UCSD-AML1 (cell line): ENCODE measurements at regions not wholly inside any gene's neighbourhood (a gene's known extent, or its start where the extent isn't known, plus 50 kb on each side); places are given as distances from the start of the nearest gene placed in this dataset.

Experiments used
- DNase-seq: peaks from one replicate; lab custom pipeline; 2025; ENCODE audit not compliant: unreplicated experiment; lab: John Stamatoyannopoulos, UW

DNA sequence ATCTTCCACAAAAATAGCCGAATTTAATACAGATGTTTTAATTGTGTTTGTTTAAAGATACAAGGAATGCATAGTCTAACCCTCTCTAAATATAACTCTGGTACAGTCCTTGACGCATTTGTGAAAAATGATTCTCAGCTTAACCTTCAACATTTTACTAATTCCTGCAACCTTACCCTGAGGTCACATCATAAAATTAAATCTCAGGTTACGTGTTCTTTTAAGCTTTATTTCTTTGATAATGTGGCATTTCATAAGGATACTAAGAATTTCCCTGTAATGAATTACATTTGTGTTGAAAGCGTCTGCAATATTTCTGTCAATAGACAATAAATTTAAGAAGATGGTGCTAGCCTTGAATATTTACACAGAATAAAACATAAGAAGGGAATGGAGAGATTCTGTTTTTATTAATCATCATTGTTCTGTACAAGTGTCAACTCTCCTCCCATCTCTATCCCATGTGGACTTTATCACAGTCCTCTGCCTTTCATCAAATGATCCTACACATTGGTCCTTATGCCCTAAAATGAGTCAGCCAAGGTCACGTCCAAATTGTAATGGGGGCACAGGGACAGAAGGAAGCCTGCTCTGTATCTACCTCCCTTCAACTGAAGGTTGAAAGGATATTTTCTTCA lies 769.3 kb upstream of the FLRT2 start:
- DNase-seq = no peak

DNA sequence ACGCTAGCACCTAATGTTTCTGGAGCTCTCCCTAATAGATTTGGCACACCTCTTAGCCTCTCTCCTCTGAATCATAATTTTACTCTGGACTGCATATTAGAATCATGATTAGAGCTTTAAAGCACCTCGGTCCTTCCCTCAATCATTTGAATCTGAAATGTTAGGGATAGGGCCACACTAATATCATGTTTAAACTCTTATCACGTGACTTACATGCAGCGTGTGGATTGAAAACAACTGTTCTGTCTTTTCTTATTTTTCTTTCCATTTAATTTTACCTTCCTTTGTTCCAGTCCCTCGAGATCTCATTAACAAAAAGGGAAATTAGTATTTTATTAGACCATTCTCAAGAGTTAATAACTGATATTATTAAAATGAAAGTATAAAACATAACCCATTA lies 762.5 kb upstream of the FLRT2 start:
- DNase-seq = no peak

DNA sequence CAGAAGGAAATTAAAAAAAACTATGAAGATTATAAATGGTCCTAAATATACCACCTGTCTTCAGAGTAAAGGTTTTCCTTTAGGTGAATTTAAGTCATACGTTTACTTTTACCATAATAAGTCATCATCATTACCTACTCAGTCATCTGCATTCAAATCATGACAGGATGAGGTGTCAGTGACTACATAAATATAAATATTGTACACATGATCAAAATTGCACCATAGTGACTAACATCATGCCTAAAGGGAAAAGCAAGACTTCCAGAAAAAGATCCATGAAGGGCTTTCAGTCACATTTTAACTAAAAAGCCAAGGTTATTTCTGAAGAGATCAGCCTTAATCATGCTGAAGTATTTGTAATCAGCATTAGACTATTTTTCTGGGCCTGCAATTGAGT lies 759.9 kb upstream of the FLRT2 start:
- DNase-seq = no peak

DNA sequence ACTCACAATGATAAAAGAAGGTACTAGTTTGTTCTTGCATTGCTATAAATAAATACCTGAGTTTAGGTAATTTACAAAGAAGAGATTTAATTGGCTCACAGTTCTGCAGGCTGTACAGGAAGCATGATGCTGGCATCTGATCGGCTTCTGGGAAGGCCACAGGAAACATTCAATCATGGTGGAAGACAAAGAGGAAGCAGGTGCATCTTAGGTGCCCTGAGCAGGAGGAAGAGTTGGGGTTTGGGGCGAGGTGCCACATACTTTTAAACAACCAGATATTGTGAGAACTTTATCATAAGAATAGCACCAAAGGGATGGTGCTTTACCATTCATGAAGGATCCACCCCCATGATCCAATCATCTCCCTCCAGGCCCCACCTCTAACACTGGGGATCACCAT lies 752.6 kb upstream of the FLRT2 start:
- DNase-seq = peak; percentile 36

DNA sequence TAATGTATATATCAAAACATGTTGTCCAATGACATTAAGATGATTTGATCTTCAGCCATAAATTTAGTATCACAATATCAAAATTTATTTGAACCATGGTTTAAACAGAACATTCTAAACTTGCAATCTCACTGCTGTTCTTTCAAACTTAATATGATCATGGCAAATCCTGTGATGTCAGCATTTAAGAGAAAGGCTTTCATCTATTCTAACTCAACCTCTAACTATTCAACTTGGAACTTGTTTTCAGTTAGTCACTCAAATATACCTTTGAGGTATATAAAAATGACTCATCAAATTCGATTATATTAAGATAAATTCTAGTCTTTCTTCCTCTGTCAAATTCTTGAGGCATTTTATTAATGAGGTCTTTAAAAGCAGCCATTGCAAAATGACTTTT lies 747.0 kb upstream of the FLRT2 start:
- no peak for DNase-seq

DNA sequence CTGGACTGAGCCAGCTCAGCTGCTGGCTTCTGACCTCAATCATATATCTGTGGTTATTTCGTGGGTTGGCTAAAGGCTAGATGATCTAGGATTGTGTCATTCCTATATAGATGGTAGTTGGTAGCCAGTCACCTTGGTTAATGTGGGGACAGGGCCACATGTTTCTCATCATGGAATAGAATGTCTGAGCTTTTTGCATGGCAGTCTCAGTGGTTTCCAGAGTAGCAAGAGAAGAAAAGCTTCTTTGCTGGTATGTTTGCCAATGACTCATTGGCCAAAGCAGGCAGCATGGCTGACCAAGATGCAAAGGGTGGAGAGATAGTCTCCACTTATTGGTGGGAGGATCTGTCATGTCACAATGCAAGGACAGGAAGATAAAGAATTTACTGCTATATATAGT lies 746.4 kb upstream of the FLRT2 start:
- DNase-seq = no peak

DNA sequence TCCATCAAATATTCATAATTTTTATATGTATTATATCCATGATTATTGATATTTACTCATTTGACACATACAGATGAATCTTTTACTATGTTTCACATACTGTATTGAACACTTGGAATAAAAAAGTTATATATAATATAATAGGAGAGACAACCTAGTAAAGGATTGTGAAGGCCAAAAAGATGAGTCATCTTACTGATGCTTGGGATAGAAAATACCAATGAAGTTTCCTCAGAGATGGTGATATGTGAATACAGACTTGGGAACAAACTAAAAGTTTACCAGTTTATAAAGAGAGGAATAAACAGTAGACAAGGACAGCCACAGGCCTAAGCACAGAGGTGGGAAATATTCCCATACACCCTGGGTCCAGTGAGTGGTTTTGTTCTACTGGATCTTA lies 743.9 kb upstream of the FLRT2 start:
- no peak for DNase-seq

DNA sequence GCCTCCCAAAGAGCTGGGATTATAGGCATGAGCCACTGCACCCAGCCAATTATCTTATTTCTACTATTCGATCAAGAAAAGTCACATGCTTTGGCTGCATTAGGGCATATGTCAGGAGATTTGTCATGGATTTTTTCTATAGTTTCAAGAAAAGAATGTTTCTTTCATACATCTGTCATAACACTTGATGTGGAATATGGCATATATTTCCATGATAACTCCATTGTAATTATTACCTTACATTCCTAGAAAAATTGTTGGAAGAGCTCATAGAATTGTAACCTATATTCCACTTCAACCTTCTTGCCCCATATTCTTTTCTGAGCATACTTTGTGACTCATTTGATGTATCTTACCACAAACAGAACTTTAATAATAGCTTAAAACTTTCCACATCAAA lies 740.9 kb upstream of the FLRT2 start:
- DNase-seq = no peak

DNA sequence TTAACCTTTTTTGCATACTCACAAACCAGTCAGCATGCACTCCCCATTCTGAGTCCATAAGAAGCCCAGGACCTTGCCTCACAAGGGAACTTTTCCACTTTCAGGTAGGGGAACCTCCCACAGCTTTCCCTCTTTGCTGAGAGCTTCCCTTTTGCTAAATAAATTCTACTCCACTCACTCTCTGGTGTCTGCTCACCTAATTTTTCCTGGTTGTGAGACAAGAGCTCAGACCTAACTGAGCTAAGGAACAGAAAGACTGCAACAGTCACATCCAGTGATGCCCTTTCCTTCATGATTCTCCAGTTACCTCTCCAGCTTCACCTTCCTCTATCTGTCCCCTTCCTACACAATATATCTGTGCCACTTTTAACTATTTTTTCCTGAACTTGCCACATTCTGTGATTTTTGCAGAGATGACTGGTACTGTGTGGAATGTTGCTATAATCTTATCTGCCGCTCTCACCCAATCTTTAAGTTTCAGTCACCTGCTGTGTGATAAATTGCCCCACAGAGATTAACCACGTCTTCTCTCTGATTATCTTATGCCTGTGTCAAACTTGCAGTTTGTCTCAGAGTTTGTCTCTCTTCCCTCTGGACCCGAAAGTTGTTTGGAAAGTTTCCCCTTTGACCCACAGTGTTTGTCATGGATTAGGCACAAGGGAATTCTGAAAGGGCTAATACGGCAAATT lies 737.1 kb upstream of the FLRT2 start:
- no peak for DNase-seq

DNA sequence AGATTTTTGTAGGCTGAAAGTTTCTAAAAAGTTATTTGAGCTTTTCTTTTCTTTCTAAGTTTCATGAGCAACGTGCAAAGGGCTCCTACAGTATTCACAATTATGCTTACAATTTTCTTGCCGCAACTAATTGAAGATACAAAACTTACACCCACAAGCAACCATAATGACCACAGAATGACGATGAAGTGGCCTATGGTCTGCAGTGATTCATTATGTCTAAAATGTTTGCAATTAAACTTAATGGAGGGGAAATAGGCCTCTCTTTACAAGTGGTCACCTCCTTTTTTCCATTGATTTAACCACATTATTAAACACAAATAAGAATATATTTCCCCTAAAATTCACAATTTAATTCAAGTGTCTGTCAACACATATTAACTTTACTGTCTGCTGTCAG lies 732.6 kb upstream of the FLRT2 start:
- no peak for DNase-seq

DNA sequence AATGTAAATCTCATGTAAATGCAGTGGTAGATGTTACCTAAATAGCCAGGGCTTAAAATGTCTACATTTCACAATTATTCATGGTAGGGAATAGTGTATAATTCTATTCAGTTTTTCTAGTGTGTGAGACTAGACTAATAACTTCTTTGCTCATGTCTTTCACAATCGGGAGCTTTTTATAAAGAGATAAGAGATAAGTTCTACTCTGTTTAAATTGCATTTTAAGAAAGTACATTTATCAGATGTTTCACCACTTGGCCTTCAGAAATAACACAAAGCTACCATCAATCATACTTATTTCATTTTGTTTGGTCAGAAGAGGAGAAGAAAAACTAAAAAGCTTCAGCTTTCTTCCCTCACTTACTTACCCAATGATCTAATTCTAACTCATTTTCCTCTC lies 725.5 kb upstream of the FLRT2 start:
- no peak for DNase-seq

DNA sequence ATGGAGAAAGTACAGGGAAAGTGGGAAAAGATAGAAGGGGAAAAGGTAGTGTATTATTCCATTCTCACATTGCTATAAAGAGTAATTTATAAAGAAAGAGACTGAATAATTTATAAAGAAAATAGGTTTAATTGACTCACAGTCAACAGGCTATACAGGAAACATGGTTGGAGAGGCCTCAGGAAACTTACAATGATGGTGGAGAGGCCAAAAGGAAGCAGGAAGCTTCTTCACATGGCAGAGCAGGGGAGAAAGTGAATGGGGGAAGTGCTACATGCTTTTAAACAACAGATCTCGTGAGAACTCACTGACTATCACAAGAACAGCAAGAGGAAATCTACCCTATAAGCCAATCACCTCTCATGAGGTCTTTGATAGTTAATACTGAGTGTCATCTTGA lies 725.0 kb upstream of the FLRT2 start:
- no peak for DNase-seq

DNA sequence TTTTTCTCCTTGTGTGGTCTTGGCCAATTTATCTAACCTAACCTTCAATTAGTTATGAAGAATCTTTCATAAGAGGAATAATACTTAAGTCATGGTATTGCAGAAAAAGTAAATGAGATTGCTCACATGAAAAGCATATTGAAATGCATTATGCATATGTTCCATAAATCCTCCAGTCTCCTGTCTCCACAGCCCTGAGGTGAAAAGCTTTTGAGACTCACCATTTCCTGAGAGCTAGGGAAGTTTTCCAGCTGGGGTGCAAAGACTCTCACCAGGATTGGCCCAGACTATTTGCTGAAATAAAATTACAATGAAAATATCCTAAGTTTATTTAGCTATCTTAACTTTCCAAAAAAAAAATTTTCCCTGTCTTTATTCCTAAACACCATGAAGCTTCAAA lies 723.8 kb upstream of the FLRT2 start:
- DNase-seq = no peak

DNA sequence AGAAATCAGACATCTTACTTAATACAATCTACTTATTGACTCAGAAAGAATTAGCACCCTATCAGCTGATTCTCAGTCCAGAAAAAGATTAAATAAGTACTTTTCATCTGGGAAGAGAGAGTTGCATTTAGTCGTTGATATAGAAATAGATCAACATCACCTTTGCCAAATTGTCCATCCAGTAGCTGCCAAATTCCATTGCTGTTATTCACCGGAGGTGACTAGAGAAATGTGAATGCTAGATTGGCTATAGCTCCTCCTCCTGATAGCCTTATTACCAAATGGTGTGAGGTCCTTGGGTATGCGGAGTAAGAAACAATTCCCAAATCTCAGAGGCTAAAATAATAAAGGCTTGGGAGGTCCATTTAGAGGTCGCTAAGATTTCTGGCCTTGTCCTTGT lies 723.3 kb upstream of the FLRT2 start:
- no peak for DNase-seq

DNA sequence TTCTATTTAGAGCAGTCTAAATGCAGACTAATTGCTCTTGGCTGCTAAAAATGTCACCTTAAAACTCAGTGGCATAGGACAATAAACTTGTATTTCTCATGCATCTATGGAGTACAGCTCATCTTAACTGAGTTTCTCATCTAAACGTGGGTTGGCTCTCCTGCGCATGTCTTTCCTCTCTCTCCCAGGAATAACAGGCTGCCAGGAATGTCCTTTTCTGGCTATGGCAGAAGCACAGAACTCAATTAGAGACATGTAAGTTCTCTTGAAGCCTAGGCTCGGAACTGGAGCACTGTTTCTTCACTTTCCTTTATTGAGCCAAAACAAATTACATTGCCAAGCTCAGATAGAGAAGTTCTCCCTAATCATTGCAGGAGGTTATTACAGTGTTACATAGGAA lies 722.3 kb upstream of the FLRT2 start:
- DNase-seq = no peak

DNA sequence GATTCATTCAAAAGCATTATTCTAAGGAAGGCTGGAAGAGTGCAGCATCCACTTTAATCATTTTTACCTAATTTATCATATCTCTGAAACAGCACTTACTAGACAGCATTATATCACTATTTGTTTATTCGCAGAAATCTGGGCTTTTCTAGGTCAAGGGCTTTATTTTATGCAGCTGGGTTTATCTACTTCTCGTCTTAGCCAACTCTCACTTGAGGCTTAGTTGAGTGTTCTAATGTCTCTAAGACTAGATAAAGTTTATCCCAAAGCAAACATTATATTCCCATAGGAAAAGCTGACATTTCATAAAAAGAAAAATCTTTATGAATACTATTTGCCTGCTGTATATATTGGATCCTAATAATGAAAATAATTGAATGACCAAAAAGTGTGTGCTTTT lies 720.8 kb upstream of the FLRT2 start:
- no peak for DNase-seq

DNA sequence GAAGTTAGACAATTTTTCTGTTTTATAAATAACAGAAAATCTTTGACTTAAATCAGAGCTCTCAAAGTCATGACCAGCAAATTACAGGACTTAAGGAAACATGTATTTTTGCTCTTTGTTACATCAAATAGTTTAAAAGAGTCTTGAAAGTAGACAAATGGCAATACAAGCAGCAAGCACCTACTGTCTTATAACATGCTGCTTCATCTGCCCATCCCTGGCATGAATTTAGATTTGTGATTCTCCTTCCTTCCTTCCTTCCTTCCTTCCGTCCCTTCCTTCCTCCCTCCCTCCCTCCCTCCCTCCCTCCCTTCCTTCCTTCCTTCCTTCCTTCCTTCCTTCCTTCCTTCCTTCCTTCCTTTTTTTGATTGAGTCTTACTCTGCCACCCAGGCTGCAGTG lies 715.6 kb upstream of the FLRT2 start:
- DNase-seq = no peak

DNA sequence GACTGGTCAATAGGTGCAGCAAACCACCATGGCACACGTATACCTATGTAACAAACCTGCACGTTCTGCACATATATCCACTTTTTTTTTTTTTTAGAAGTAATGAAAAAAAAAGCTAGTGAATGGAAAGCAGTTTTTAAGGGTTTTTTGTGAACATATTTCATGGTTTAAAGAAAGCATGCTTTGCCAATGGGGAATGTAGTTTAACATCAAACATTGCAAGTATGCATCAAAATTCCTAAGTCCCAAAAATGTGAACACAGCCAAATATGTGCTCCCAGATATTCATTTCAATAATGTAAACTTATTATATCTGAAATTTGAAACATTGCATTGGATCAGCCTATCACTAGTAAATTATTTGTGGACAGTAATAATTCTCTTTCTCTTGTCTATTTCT lies 710.4 kb upstream of the FLRT2 start:
- no peak for DNase-seq

DNA sequence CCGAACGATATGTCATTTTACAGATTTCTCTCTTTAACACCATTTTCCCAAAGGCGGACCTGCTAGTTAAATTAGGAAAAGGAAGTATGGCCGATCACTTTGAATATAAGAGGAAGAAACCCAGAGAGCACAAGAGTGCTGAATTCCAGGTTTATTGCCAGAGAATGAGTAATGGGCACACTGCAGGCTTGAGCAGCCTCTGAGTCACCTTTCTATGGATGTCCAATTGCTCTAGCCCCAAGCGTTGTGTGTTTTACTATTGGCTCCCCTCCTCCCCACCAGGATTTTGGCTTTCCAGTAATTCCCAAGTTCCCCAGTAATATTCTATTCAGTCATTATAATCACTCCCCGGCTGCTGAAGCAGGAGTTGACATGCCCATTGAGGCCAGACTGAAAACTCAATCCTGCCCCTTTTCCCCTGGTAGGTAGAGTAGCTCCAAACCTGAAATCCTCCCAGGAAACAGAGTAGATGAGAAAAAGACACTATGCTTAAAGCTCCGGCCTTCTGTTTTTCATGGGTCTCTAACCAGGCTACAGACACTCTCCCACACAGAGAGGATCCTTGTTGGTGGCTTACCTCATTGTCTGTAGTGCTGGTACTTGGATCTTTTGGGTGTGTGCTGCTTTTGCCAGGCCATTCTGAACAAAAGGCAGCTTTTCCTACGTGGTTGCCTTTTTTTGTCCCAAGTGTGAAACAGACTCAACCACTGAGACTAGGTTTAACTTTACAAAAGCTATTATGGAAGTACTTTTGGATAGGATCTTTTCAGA lies 704.3 kb upstream of the FLRT2 start:
- DNase-seq = peak; percentile 6

DNA sequence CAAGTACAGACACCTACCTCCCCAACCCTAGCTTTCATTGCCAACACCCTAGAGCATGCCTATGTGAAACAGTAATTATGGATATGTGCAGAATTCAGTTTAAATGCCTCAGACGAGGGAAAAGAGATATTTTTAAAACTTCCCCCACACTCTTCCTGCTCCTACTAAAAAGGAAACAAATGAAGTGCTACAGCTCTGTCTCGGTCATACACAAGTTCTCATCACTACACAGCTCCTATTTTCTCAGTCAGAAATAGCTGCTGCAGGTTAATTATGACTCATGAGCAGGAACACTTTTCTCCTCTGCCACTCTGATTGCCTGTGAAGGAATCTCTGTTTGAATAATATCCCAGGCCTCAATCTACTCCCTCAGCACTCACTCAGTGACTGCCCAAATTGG lies 703.6 kb upstream of the FLRT2 start:
- no peak for DNase-seq

DNA sequence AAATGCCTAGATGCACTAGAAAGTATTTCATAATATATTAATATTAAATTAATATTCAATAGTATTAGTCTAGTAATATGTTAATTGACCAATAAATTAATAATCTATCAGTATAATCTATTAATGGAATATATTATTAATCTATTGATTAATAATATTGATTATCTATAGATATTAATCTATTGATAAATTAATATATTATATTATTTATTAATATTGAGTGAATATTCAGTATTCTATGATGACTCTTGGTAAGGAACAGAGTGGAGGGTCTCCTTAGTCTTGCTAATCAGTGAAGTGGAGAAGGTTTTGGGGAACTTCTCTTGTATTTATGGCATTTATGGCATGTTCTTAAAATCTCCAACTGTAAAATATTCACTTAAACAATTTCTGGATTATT lies 679.3 kb upstream of the FLRT2 start:
- no peak for DNase-seq

DNA sequence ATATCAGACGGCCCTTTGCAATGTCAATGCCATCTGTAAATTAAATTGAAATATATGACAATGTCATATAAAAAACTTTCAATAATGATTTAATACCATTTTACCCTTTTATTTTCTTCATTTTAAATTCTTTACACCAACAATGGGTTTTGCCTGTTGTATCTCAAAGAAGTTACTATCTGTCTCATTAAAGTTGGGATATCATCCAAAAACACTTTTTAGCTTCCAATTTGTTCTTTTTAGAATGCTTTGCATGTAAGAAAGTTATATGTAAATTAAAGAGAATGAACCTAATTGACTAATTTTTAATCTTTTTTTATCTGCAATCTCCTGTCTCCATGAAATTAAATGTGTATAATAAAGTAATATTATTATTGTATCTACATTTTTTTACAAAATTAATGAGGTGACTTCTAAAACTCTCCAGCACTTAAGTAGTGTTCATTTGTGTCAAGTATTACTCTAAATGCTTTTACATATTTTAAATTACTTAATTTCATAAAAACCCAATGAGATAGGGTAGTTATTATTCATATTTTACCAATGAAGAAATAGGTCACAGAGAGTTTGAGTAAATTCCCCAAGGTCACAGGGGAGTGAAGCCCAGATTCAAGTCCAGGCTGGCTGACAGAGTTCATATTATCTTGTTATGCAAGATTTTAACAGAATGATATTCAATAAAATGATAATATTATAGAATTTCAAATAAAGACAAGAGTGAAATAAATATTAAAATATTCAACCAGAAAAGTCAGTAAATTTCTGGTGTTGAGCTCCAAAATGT lies 673.0 kb upstream of the FLRT2 start:
- DNase-seq = no peak
